ENCODE measurements at regions not wholly inside any gene's neighbourhood (a gene's known extent, or its start where the extent isn't known, plus 50 kb on each side); places are given as distances from the start of the nearest gene placed in this dataset.

- Histone ChIP-seq H3K9me3 (peaks cover 2% of the 10 kb centered on the region), H3K4me3 (no peak overlapping the region), H3K36me3 (ENCODE audit: low read depth) (no peaks in the 10 kb centered on the region), H3K4me1 (ENCODE audit: low read depth) (no peaks in the 10 kb centered on the region)
- TF ChIP-seq CTCF (IDR thresholded peaks at IDR 0.05) = no peak
- ATAC-seq = no peak
- no peak for DNase-seq
- intact Hi-C loops (cut with DNase I, micrococcal nuclease) = no loop called here
Observed at GRCh38 chr11:38191101-38191500, 1593.1 kb upstream of the RAG2 start.

DNA sequence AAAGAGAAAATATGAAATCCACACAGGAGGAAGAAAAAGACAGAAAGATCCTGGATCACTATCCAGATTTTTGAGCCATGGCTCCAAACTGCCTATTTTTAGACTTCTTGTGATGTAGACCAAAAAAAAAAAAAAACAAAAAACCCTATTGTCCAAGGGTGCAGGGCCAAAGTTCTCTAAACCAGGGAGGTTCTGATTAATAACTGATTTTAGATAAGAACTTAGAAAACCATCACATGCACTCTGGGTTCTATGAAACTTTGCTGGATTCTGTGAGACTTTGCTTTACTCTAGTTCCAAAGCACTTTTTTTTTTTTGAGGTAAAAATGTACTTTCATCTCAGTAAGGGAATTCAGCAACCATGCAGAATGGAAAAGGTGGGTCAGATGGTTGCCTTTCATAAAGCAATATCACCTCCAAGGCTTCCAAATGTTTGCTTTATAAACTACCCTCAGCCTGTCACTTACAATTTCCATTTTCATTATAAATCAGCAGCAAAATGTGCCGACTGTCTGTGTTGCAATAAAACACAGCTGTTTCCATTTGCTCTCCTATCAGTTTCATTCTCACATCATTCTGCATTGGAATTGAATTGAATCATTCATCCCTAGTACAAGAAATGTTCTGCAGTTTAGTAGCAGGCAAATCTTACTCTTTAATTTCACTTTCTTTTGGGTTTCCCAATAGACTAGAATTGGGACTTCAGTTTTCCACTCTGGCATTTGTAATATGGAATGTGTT lies 1584.3 kb upstream of the RAG2 start:
- TF ChIP-seq CTCF (IDR thresholded peaks at IDR 0.05) = no peak
- Histone ChIP-seq H3K4me3 (no peak overlapping the region), H3K36me3 (ENCODE audit: low read depth) (no peaks in the 10 kb centered on the region), H3K4me1 (ENCODE audit: low read depth) (no peaks in the 10 kb centered on the region), H3K9me3 (peaks cover 3% of the 10 kb centered on the region)
- ATAC-seq = no peak
- DNase-seq = no peak
- intact Hi-C loops (cut with DNase I, micrococcal nuclease) = no loop called here

GRCh38 chr11:38176686-38177322 lies 1578.8 kb upstream of the RAG2 start:
- DNase-seq = no peak
- Histone ChIP-seq H3K4me1 (ENCODE audit: low read depth) (no peaks in the 10 kb centered on the region), H3K36me3 (ENCODE audit: low read depth) (no peaks in the 10 kb centered on the region), H3K9me3 (peaks cover 9% of the 10 kb centered on the region), H3K4me3 (no peak overlapping the region)
- intact Hi-C loops (cut with DNase I, micrococcal nuclease) = no loop called here
- ATAC-seq = no peak
- TF ChIP-seq CTCF (IDR thresholded peaks at IDR 0.05) = no peak

DNA sequence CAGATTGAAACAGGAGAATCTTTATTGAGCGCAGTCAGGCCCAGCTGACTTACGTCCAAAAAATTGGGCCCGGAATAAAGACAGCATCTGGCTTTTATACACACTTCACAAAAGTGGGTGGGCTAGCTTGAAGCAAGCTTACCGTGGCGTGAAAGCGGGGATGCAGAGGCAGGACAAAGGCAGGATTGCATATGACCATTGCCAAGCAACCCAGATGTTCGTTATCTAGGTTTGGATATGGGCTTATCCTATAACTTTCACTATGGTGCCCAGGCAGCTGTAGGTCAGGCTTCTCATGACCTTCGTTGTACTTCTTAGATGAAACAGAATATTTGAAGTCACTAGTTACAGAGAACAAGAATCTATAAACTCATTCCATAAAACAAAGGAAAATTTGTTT lies 1575.6 kb upstream of the RAG2 start:
- no peak overlapping the region for H3K4me3 ChIP-seq
- peaks cover 22% of the 10 kb centered on the region for H3K9me3 ChIP-seq
- no peaks in the 10 kb centered on the region for H3K36me3 ChIP-seq (ENCODE audit: low read depth)
- no peak for DNase-seq
- H3K4me1 ChIP-seq (ENCODE audit: low read depth) = no peaks in the 10 kb centered on the region
- TF ChIP-seq CTCF (IDR thresholded peaks at IDR 0.05) = no peak
- ATAC-seq = no peak
- intact Hi-C loops (cut with DNase I, micrococcal nuclease) = no loop called here

- Histone ChIP-seq H3K4me1 (ENCODE audit: low read depth) (no peaks in the 10 kb centered on the region), H3K36me3 (ENCODE audit: low read depth) (no peaks in the 10 kb centered on the region), H3K4me3 (no peak overlapping the region), H3K9me3 (peaks cover 17% of the 10 kb centered on the region)
- intact Hi-C loops (cut with DNase I, micrococcal nuclease) = no loop called here
- ATAC-seq (no peak), DNase-seq (no peak)
- TF ChIP-seq CTCF (IDR thresholded peaks at IDR 0.05) = no peak
Observed at GRCh38 chr11:38169286-38169685, 1571.2 kb upstream of the RAG2 start.

Data from mucosa of descending colon (tissue), 3 donors.